SK-MEL-5 (cell line): ENCODE measurements at regions not wholly inside any gene's neighbourhood (a gene's known extent, or its start where the extent isn't known, plus 50 kb on each side); places are given as distances from the start of the nearest gene placed in this dataset.

Experiments
- DNase-seq: peaks from one replicate; pipeline ENCODE4 v3.0.0-alpha.2; 2016; ENCODE audit warnings: low read depth, low spot score
- in situ Hi-C: cut with HindIII; loops from 2 replicates; pipeline ENCODE4 v1.10.0; 2016; ENCODE audit warnings: low sequenced_read_pairs, high pct_unique_total_duplicates, low pct_unique_long_range_greater_than_20kb

DNA sequence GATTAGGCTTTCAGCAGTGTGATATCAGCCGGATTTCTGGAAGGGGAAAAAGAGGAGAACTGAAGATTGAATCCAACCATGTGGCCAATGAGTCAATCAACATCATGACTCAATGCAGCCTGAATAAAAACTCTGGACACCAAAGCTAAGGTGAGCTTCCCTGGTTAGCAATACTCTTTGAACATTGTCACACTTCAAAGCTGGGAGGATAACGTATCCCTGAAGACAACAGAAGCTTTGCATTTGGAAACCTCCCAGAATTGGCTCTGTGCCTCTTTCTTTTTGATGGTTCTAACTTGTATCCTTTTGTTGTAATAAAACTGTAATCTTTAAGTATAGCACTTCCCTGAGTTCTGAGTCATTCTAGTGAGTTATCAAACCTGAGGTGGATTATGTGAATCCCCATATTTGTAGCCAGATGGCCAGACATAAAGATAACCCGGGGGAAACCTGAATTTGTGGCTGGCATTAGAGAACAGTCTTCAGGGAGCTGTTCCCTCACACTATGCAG, 284.4 kb downstream of the IPMK start:
- DNase-seq = no peak
- in situ Hi-C loops = no loop called here

DNA sequence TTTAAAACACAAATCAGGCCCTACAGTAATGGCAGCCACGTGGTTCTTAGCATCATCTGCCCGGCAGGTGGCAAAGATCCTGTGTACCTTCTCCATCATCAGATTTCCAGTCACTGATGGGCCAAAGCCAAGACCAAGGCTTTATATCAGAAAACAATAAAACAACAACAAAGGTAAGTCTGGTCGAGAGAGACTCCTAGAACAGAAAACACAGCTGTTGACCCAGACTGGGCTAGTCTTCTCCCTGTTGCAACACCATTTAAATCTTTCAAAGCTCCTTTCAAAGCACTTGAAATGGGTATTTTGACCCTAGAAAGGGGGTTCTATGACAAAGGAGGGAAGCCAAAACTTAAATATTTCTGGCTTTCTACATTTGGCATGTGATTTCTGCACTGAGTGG, 285.6 kb downstream of the IPMK start:
- in situ Hi-C loops = no loop called here
- no peak for DNase-seq

DNA sequence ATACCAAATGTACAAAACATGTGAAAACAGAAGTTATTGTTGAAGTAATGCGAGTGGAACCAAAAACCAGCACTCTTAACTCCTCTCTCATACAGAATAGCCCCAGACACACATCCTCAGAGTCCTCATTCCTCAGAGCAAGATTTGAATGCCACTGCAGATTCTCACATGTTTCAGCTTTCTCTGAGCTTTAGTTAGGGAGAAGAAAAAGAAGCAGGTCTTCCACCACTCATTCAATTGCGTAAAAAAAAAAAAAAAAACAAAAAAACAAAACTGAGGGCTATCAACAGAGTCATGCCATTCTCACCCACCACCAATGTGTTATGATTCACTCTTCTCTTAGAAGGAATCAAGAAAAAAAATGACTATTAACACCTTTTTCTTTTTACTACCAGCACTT, 287.7 kb downstream of the IPMK start:
- in situ Hi-C loops = no loop called here
- DNase-seq = no peak

DNA sequence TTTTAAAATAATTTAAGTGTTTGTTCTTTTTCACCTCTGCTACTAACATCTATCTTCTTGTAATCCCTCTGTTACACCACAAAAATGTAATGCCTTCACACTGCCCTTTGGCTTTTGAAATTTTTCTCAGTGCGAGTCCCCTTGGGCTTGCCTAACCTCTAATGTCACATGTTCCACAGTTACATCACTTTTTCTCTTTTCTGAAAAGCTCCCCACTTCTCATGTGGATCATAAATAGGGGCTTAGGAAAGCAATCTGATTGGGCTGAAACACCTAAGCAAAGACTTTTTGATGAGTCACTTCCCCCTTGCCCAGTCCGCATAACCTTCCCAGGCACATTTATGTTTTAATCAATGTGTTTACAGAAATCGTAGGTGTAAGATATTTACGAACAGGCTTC, 288.2 kb downstream of the IPMK start:
- no peak for DNase-seq
- in situ Hi-C loops = no loop called here

DNA sequence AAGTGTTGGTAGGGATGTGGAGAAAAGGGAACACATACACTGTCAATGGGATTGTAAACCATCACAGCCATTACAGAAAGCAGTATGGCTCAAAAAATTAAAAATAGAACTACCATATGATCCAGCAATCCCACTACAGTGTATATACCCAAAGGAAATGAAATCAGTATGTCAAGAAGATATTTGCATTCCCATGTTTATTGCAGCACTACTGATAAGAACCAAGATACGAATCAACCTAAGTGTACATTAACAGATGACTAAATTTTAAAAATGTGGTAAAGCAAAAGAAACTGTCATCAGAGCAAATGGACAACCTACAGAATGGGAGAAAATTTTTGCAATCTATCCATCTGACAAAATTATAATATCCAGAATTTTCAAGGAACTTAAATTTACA, 290.4 kb downstream of the IPMK start:
- DNase-seq = no peak
- in situ Hi-C loops = no loop called here

DNA sequence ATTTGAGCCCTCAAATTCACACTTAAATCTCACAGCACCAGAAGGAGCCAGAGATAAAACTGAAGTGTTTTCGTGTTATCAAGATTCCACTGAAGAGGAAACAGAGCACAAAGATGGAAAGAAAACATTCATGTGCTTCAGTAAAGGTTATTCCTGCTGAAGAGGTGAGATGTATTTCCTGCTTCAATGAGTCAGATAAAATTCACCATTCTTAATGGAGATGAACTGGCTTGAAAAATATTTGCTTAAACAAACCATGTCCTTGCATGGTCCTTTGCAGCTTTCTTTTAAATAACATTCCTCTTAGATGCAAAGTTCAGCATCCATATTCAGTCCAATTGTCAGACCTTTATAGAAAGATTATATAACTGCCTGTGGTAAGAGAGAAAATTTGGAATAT, 294.2 kb downstream of the IPMK start:
- in situ Hi-C loops = no loop called here
- DNase-seq = no peak

DNA sequence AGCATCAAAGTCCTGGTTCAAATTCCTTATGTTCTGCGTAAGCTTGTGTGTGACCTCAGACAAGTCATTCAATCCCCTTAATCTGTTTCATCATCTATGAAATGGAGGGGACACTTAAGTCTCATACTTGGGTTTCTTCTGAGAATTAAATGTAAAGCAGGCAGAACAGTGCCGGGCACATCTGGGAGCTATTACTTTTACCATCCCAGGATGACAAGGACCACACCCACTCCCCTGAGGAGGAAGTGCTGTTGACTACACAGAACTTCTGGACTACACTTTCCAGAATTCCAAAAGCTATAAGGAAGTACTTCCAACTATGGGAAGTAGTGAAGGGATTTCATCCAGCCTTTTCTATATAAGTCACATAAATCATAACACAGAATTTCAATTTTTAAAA, 294.9 kb downstream of the IPMK start:
- in situ Hi-C loops = no loop called here
- DNase-seq = no peak

DNA sequence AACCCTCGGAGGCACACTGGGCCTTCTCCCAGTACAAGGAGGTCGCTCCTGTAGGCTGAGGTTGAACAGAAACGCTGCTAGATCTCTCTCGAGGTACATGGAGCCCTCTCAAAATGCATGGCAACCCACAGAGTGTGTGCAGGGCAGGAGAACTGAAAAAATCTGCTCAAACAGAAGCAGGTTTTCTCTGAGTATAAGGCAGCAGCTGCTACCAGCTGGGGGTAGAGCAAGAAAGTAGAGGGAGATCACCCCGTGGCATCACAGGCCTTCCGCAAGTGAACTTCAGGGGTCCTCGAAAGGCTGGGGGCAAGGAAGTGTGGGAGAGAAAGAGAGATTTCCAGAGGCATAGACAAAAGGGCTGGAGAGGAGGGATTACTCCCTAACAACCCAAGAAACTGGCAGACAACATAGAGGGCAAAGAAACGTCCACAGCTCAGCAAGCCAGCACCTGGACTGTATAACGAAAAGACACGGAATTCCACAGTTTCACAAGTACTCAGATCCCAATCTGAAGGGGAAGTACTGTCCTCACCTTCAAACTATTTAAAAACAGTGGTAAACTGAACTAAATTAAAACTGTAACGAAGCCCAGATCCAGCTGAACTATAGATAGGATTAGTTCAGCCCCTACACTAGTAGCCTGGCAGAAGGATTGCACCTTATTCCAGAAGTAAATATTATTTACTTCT, 299.2 kb downstream of the IPMK start:
- in situ Hi-C loops = no loop called here
- no peak for DNase-seq

DNA sequence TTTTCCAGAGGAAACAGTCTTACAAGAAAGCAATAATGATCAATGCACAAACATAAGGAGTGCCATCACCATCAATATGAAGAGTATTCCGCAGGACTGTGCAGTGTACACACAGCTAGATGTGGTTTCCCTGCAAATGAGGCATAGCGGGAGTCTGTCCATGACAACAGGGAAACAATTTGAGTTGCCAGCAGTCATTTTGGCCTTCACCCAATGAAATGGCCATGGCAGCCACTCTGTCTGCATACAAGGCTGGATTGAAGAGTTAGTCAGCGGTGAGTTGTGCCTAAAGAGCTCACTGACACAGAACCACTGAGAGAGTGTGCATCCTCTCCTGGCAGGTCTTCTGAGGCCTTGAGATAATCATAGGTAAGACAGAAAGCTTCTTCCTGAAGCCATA, 303.3 kb downstream of the IPMK start:
- no peak for DNase-seq

DNA sequence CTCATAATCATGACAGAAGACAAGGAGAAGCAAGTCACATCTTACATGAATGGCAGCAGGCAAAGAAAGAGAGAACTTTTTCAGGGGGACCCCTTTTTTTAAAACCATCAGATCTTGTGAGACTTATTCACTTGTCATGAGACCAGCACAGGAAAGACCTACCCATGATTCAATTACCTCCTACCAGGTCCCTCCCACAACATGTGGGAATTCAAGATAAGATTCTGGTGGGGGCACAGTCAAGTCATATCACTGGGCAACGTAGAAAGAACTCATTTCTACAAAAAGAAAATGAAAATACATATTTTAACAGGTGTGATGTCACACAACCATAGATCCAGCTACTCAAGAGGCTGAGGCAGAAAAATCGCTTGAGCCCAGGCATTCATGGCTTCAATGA, 304.1 kb downstream of the IPMK start:
- DNase-seq = no peak
- in situ Hi-C loops = no loop called here

More for the DNA sequence above, 303.3 kb downstream of the IPMK start:
- in situ Hi-C loops = no loop called here

DNA sequence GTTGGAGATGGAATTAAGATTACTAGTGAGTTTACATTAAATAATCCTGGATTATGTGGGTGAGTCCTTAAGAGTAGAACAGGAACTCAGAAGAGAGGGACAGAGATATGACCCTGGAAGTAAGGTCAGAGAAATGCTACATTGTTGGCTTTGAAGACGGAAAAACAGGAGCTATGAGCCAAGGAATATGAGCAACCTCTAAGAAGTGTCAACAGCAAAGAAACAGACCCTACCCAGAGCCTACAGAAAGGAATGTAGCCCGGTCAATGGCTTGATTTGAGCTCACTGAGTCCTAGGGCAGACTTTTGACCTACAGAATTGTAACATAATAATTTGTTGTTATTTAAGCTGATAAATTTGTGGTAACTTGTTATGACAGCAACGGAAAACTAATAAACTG, 304.9 kb downstream of the IPMK start:
- DNase-seq = no peak
- in situ Hi-C loops = no loop called here

DNA sequence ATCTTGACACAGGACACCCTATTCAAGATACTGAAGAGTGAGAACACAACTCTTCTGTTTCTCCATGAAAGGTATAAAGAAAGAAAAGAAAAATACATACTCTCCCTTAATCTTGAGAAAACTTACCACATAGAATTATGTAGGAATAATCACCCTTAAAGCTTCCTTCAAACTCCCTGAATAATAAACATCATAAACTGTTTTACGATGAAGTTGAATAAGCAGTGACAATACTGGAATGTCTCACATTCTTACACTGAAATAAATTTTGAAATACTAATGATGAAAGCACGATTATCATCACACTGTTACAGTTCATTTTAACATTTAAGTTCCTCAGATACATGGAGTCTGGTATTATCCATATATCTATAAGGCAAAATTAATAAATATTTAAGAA, 306.2 kb downstream of the IPMK start:
- DNase-seq = no peak
- in situ Hi-C loops = no loop called here

DNA sequence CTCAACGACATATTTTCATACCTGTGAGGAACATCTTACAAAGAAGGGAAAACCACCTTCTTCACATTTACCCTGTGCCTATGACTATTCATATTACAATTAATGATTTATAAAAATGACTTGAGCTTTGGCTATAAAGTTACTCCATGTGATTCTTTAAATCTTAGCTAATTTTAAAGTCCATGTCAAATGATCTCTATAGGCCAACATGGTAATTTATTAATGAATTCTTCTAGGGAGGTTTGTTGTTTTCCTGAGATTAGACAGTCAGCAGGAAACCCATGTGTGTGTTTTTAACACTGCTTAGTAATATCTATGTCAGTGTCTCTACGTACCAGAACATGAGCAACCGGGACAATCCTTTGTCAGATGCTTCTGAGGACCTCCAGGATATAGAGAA, 307.3 kb downstream of the IPMK start:
- in situ Hi-C loops = no loop called here
- DNase-seq = no peak

DNA sequence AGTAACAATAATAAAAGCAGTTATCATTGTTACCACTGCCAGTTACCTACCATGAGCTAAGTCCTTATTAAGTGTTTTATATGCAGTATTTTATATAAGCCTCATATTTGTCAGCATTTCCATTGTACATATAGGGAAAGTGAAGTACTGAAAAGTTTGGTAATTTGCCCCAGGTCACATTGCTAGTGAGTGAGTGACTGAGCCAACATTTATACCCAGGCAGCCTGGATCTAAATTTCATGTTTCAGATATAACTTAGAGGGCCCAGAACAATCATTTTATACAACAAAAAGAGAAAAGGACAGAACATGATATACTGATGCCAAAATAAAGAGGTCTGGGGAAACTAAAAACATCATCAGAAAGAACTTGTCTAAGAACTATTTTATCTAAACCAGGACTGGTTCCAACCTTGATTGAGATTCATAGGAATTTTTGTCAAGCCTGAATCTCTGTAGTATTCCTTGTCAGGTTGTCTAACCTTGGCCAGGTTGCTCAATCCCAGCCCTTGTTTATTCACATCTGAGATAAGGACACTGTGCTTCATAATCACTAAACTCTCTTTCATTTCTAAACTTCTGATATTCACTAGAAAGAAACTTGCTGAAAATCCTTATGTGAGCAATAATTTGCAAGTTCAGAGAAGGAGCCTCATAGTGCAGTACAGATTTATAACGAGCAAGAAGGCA, 308.2 kb downstream of the IPMK start:
- no peak for DNase-seq
- in situ Hi-C loops = no loop called here

DNA sequence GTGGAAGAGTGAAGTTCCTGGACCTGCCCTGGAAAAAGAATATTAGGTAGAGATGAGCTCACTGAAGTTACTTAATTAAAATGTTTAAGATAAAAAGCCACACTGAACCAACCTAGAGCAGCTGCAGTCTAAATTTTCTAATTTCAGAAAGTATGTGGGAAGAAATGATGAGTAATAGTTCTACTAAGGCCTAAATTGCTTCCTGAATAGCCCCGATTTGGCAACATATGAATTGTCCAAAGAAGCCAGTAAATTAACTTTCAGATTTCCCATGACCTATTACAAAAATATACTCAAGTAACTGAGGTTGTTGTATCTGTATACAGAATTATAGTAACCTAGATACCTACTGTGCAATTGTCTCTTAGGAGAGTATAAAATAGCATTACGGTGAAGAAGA, 312.6 kb downstream of the IPMK start:
- in situ Hi-C loops = no loop called here

DNA sequence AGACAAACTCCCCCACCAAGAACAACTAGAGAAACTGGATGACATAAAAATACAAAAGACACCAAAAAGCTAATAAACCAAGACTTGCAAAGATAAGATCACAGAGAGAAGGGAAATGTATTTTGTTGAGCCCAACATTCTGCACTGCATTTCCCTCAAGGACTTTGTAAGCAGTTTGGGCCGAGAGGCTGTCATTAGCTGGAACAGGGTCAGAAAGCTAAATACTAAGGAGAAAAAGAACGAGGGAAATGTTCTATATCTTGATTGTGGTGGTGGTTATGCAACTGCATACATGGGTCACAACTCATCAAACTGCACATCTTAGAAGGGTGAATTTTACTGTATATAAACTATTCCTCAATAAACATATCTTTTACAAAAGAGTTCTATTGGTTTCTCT, 315.0 kb downstream of the IPMK start:
- DNase-seq = no peak
- in situ Hi-C loops = no loop called here

More for the DNA sequence above, 312.6 kb downstream of the IPMK start:
- DNase-seq = no peak

DNA sequence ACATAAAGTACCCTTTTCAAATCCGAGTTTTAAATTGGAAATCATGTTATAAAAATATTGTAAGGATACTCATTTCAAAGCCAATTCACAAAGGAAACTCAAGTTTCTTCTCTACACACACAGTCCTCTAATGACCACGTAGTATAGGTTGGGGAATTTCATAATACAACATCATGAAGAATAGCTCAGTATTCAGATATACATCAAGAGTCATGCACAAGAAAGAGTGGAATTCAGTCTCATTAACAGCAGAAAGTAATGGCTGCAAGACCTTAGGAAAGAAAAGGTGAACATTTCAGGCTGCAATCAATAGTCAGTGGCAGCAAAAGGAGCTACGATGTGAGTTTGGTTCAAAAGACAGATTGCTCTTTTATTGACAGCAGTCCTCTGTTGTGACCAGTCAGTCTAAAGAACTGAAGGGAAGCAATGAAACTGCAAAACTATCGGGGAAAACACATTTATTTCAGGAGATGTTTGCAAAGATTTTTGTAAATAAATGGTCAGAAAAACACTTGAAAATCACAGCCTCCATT, 317.2 kb downstream of the IPMK start:
- in situ Hi-C loops = no loop called here
- no peak for DNase-seq

DNA sequence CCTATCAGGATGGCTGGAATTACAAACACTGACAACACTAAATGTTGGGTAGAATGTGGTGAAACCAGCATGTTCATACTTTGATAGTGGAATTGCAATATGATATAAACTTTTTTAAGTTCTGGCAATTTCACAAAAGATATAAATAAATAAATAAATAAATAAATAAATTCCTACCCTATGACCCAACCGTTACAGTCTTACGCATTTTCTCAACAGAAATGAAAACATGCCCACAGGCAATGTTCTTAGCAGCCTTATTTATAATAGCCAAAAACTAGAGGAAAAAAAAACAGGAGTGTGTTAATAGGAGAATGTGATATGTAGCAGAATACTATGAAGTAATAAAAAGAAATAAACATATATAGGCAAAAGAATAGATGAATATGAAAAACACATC, 318.9 kb downstream of the IPMK start:
- in situ Hi-C loops = no loop called here
- no peak for DNase-seq

DNA sequence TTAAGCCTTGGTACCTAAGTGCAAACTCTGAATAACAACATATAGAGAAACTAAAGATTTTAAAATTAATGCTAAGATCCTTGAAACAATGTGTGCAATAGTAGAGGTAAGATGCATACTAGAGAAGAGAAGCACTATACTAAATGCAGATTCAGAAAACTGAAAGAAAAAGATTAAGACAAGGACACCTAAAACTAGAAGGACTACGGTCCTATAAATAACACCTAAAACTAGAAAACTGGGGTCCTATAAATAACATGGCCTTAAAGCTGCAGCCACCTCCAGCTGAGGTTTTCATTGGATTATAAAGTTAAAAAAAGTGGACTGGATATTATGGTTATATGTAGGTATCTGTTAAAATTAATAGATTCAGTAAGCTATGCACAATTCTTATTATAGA, 320.9 kb downstream of the IPMK start:
- DNase-seq = no peak
- in situ Hi-C loops = no loop called here
